Activated CD8-positive, alpha-beta T cell treated with anti-CD3 and anti-CD28 coated beads, Interleukin-2, amount 10 ng/mL, durations not matched to agents 7 days and 5 days (primary cell): ENCODE measurements at regions not wholly inside any gene's neighbourhood (a gene's known extent, or its start where the extent isn't known, plus 50 kb on each side); places are given as distances from the start of the nearest gene placed in this dataset.
"Not testable (repeated sequence)": the region's sequence is repeated elsewhere in the genome, so short reads cannot be mapped to it uniquely, and the experiment has no call there.

Experiments
- ATAC-seq: fragments of 150-1000 bp; cut with Tn5 transposase; one replicate; pipeline ENCODE4 v1.10.0; 2021; ENCODE audit warnings: moderate library complexity
- CTCF ChIA-PET: fragments of 350-600 bp; sonication (Branson Sonifier 250); formaldehyde crosslinking; loops from one replicate; lab custom pipeline; 2021; ENCODE audit warnings: antibody characterized with exemption; lab: Charles Lee
- POLR2A ChIA-PET: fragments of 350-600 bp; sonication (Branson Sonifier 250); formaldehyde crosslinking; loops from one replicate; lab custom pipeline; 2021; ENCODE audit warnings: antibody characterized with exemption; lab: Charles Lee
- DNase-seq: peaks from one replicate; pipeline ENCODE4 v3.0.0-alpha.2; 2020
- H3K27ac Mint-ChIP-seq: one replicate; pipeline ENCODE4 v1.8.0; 2021; ENCODE audit warnings: mild to moderate bottlenecking, mixed read lengths
- H3K27me3 Mint-ChIP-seq: one replicate; pipeline ENCODE4 v1.8.0; 2021; ENCODE audit warnings: low read depth, mixed read lengths
- H3K36me3 Mint-ChIP-seq: one replicate; pipeline ENCODE4 v1.8.0; 2021; ENCODE audit warnings: low read depth, mixed read lengths
- H3K4me1 Mint-ChIP-seq: one replicate; pipeline ENCODE4 v1.8.0; 2021; ENCODE audit warnings: low read depth, mixed read lengths
- H3K4me3 Mint-ChIP-seq: one replicate; pipeline ENCODE4 v1.8.0; 2021; ENCODE audit warnings: mild to moderate bottlenecking, mixed read lengths
- H3K9me3 Mint-ChIP-seq: one replicate; pipeline ENCODE4 v1.8.0; 2022; ENCODE audit warnings: mixed read lengths; ENCODE audit not compliant: insufficient read depth

- ChIA-PET CTCF (no interaction called here), POLR2A (no interaction called here)
- ATAC-seq (no peak), DNase-seq (no peak)
- no peaks in the 10 kb centered on the region for H3K27me3 Mint-ChIP-seq
- no peaks in the 10 kb centered on the region for H3K4me1 Mint-ChIP-seq
- no peaks in the 10 kb centered on the region for H3K36me3 Mint-ChIP-seq
- no peaks in the 10 kb centered on the region for H3K9me3 Mint-ChIP-seq
- no peak overlapping the region for H3K27ac Mint-ChIP-seq
- no peak overlapping the region for H3K4me3 Mint-ChIP-seq
Observed at GRCh38 chr6:79385333-79385732, 150.9 kb upstream of the HMGN3 start.

GRCh38 chr6:79384845-79385244, 150.4 kb upstream of the HMGN3 start:
- Mint-ChIP-seq H3K4me1 (no peaks in the 10 kb centered on the region), H3K27me3 (no peaks in the 10 kb centered on the region)

GRCh38 chr6:79378957-79379356, 144.5 kb upstream of the HMGN3 start:
- no peak for DNase-seq
- Mint-ChIP-seq H3K9me3 (no peaks in the 10 kb centered on the region), H3K4me1 (no peaks in the 10 kb centered on the region), H3K27ac (no peak overlapping the region), H3K27me3 (peaks cover 5% of the 10 kb centered on the region), H3K36me3 (no peaks in the 10 kb centered on the region), H3K4me3 (no peak overlapping the region)
- ChIA-PET POLR2A (no interaction called here), CTCF (no interaction called here)
- ATAC-seq: no peak

More at GRCh38 chr6:79384845-79385244, 150.4 kb upstream of the HMGN3 start:
- CTCF ChIA-PET: no interaction called here
- Mint-ChIP-seq H3K36me3 (no peaks in the 10 kb centered on the region), H3K9me3 (no peaks in the 10 kb centered on the region), H3K27ac (no peak overlapping the region), H3K4me3 (no peak overlapping the region)
- DNase-seq (no peak), ATAC-seq (no peak)
- POLR2A ChIA-PET: no interaction called here

GRCh38 chr6:79377888-79378348, 143.4 kb upstream of the HMGN3 start:
- Mint-ChIP-seq H3K4me1 (no peaks in the 10 kb centered on the region), H3K27ac (peak overlapping the region; percentile 44), H3K27me3 (peaks cover 5% of the 10 kb centered on the region), H3K4me3 (no peak overlapping the region), H3K36me3 (no peaks in the 10 kb centered on the region), H3K9me3 (no peaks in the 10 kb centered on the region)
- DNase-seq (no peak), ATAC-seq (no peak)
- ChIA-PET POLR2A (no interaction called here), CTCF (interaction anchor here (1.2 kb wide), 1 partner anchor 9 kb away, joined by 3 read pairs; no protein-coding TSS in a partner anchor)

- Mint-ChIP-seq H3K27me3 (peaks cover 5% of the 10 kb centered on the region), H3K9me3 (no peaks in the 10 kb centered on the region), H3K4me1 (no peaks in the 10 kb centered on the region), H3K27ac (no peak overlapping the region), H3K36me3 (no peaks in the 10 kb centered on the region), H3K4me3 (no peak overlapping the region)
- CTCF ChIA-PET: interaction anchor here (1.2 kb wide), 1 partner anchor 9 kb away, joined by 3 read pairs; no protein-coding TSS in a partner anchor
- DNase-seq (no peak), ATAC-seq (no peak)
- POLR2A ChIA-PET: no interaction called here
Observed at GRCh38 chr6:79377047-79377446, 142.6 kb upstream of the HMGN3 start.

GRCh38 chr6:79375635-79376337, 141.3 kb upstream of the HMGN3 start:
- no peak overlapping the region for H3K4me3 Mint-ChIP-seq
- H3K27me3 Mint-ChIP-seq: peaks cover 5% of the 10 kb centered on the region
- no peak overlapping the region for H3K27ac Mint-ChIP-seq
- H3K4me1 Mint-ChIP-seq: no peaks in the 10 kb centered on the region
- ATAC-seq: no peak
- no peaks in the 10 kb centered on the region for H3K36me3 Mint-ChIP-seq
- no peak for DNase-seq
- ChIA-PET CTCF (no interaction called here), POLR2A (no interaction called here)
- H3K9me3 Mint-ChIP-seq: no peaks in the 10 kb centered on the region

GRCh38 chr6:79374308-79374707, 139.8 kb upstream of the HMGN3 start:
- Mint-ChIP-seq H3K9me3 (no peaks in the 10 kb centered on the region), H3K27ac (no peak overlapping the region), H3K4me1 (no peaks in the 10 kb centered on the region), H3K36me3 (no peaks in the 10 kb centered on the region), H3K27me3 (peaks cover 5% of the 10 kb centered on the region), H3K4me3 (no peak overlapping the region)
- DNase-seq: no peak
- CTCF ChIA-PET: no interaction called here
- POLR2A ChIA-PET: no interaction called here
- no peak for ATAC-seq

- POLR2A ChIA-PET: no interaction called here
- no peak overlapping the region for H3K4me3 Mint-ChIP-seq
- H3K36me3 Mint-ChIP-seq: no peaks in the 10 kb centered on the region
- H3K9me3 Mint-ChIP-seq: no peaks in the 10 kb centered on the region
- no peak overlapping the region for H3K27ac Mint-ChIP-seq
- no peak for ATAC-seq
- no peaks in the 10 kb centered on the region for H3K4me1 Mint-ChIP-seq
- no peak for DNase-seq
- CTCF ChIA-PET: no interaction called here
- peaks cover 5% of the 10 kb centered on the region for H3K27me3 Mint-ChIP-seq
Observed at GRCh38 chr6:79373880-79374279, 139.4 kb upstream of the HMGN3 start.

- Mint-ChIP-seq H3K27me3 (peaks cover 5% of the 10 kb centered on the region), H3K9me3 (no peaks in the 10 kb centered on the region), H3K36me3 (no peaks in the 10 kb centered on the region), H3K4me3 (no peak overlapping the region), H3K4me1 (no peaks in the 10 kb centered on the region), H3K27ac (no peak overlapping the region)
- ChIA-PET CTCF (no interaction called here), POLR2A (no interaction called here)
- ATAC-seq: no peak
- no peak for DNase-seq
Observed at GRCh38 chr6:79373246-79373645, 138.8 kb upstream of the HMGN3 start.

- POLR2A ChIA-PET: no interaction called here
- H3K36me3 Mint-ChIP-seq: no peaks in the 10 kb centered on the region
- CTCF ChIA-PET: no interaction called here
- H3K9me3 Mint-ChIP-seq: no peaks in the 10 kb centered on the region
- H3K4me3 Mint-ChIP-seq: no peak overlapping the region
- ATAC-seq (no peak), DNase-seq (no peak)
- peaks cover 5% of the 10 kb centered on the region for H3K27me3 Mint-ChIP-seq
- H3K27ac Mint-ChIP-seq: no peak overlapping the region
- no peaks in the 10 kb centered on the region for H3K4me1 Mint-ChIP-seq
Observed at GRCh38 chr6:79372757-79373156, 138.3 kb upstream of the HMGN3 start.

- ChIA-PET CTCF (no interaction called here), POLR2A (no interaction called here)
- no peaks in the 10 kb centered on the region for H3K27me3 Mint-ChIP-seq
- DNase-seq (no peak), ATAC-seq (no peak)
- no peaks in the 10 kb centered on the region for H3K4me1 Mint-ChIP-seq
- H3K9me3 Mint-ChIP-seq: peaks cover 4% of the 10 kb centered on the region
- no peaks in the 10 kb centered on the region for H3K36me3 Mint-ChIP-seq
- H3K4me3 Mint-ChIP-seq: no peak overlapping the region
- H3K27ac Mint-ChIP-seq: no peak overlapping the region
Observed at GRCh38 chr6:79369026-79369425, 134.5 kb upstream of the HMGN3 start.

- H3K4me3 Mint-ChIP-seq, H3K9me3 Mint-ChIP-seq, ATAC-seq, H3K27me3 Mint-ChIP-seq, POLR2A ChIA-PET, DNase-seq, H3K27ac Mint-ChIP-seq, CTCF ChIA-PET, H3K4me1 Mint-ChIP-seq, H3K36me3 Mint-ChIP-seq: not testable (repeated sequence)
Observed at GRCh38 chr6:79363441-79363840, 129.0 kb upstream of the HMGN3 start.

- ATAC-seq, H3K27ac Mint-ChIP-seq, H3K9me3 Mint-ChIP-seq, DNase-seq, H3K4me3 Mint-ChIP-seq, POLR2A ChIA-PET, CTCF ChIA-PET, H3K27me3 Mint-ChIP-seq, H3K4me1 Mint-ChIP-seq, H3K36me3 Mint-ChIP-seq: not testable (repeated sequence)
Observed at GRCh38 chr6:79361074-79361473, 126.6 kb upstream of the HMGN3 start.
